Astrocyte (in vitro differentiated cells and primary cell): ENCODE measurements at regions not wholly inside any gene's neighbourhood (a gene's known extent, or its start where the extent isn't known, plus 50 kb on each side); places are given as distances from the start of the nearest gene placed in this dataset.

Source experiments
- DNase-seq: peaks from one replicate; pipeline ENCODE4 v3.0.0-alpha.2; 2010; ENCODE audit warnings: low read depth
- FAIRE-seq: peaks from 2 replicates; lab custom pipeline; 2011; peaks lifted over from hg19 to GRCh38; lab: Jason Lieb, UNC
- H2AFZ ChIP-seq: 2 replicates; pipeline ENCODE4 v1.6.0; 2012; ENCODE audit warnings: low read depth, low read length, inconsistent platforms
- H3K27ac ChIP-seq: 2 replicates; pipeline ENCODE4 v1.5.1; 2011; ENCODE audit warnings: low read depth, low read length, inconsistent platforms
- H3K27me3 ChIP-seq: 2 replicates; pipeline ENCODE4 v1.6.0; 2011; ENCODE audit warnings: low read length, inconsistent platforms; ENCODE audit not compliant: insufficient read depth
- H3K36me3 ChIP-seq: 2 replicates; pipeline ENCODE4 v1.5.1; 2011; ENCODE audit warnings: low read length, inconsistent platforms; ENCODE audit not compliant: insufficient read depth
- H3K4me1 ChIP-seq: 2 replicates; pipeline ENCODE4 v1.5.1; 2011; ENCODE audit warnings: low read length, inconsistent platforms; ENCODE audit not compliant: insufficient read depth
- H3K4me2 ChIP-seq: 2 replicates; pipeline ENCODE4 v1.6.0; 2012; ENCODE audit warnings: low read length, inconsistent platforms
- H3K4me3 ChIP-seq: 2 replicates; pipeline ENCODE4 v1.5.1; 2011; ENCODE audit warnings: low read depth, mild to moderate bottlenecking, low read length, inconsistent platforms; ENCODE audit not compliant: insufficient read depth
- H3K79me2 ChIP-seq: 2 replicates; pipeline ENCODE4 v1.6.0; 2012; ENCODE audit warnings: mild to moderate bottlenecking, low read length, inconsistent platforms; ENCODE audit not compliant: insufficient read depth
- H3K9ac ChIP-seq: 2 replicates; pipeline ENCODE4 v1.6.0; 2012; ENCODE audit warnings: mild to moderate bottlenecking, low read length, inconsistent platforms
- H3K9me3 ChIP-seq: 2 replicates; pipeline ENCODE4 v1.5.1; 2012; ENCODE audit warnings: low read depth, mild to moderate bottlenecking, low read length, inconsistent platforms; ENCODE audit not compliant: insufficient read depth
- H4K20me1 ChIP-seq: 2 replicates; pipeline ENCODE4 v1.6.0; 2012; ENCODE audit warnings: low read length, inconsistent platforms; ENCODE audit not compliant: insufficient read depth
- H3K27ac Mint-ChIP-seq: one replicate; pipeline ENCODE4 v1.8.0; 2021; ENCODE audit warnings: mild to moderate bottlenecking, mixed read lengths; ENCODE audit not compliant: unreplicated experiment
- H3K27me3 Mint-ChIP-seq: one replicate; pipeline ENCODE4 v1.8.0; 2021; ENCODE audit warnings: low read depth, mixed read lengths; ENCODE audit not compliant: unreplicated experiment
- H3K36me3 Mint-ChIP-seq: one replicate; pipeline ENCODE4 v1.8.0; 2021; ENCODE audit warnings: low read depth, mixed read lengths; ENCODE audit not compliant: unreplicated experiment
- H3K4me1 Mint-ChIP-seq: one replicate; pipeline ENCODE4 v1.8.0; 2021; ENCODE audit warnings: low read depth, mixed read lengths; ENCODE audit not compliant: unreplicated experiment
- H3K4me3 Mint-ChIP-seq: one replicate; pipeline ENCODE4 v1.8.0; 2021; ENCODE audit warnings: mild to moderate bottlenecking, moderate library complexity, mixed read lengths; ENCODE audit not compliant: unreplicated experiment
- H3K9me3 Mint-ChIP-seq: one replicate; pipeline ENCODE4 v1.8.0; 2021; ENCODE audit warnings: mild to moderate bottlenecking, mixed read lengths; ENCODE audit not compliant: unreplicated experiment
- EZH2 ChIP-seq: IDR thresholded peaks from 2 replicates; pipeline ENCODE4 v1.6.1; 2012; ENCODE audit warnings: mild to moderate bottlenecking, low read length, inconsistent platforms; ENCODE audit not compliant: insufficient read depth
- TF ChIP-seq, protein P1 (sequence below): IDR thresholded peaks from 2 replicates; pipeline ENCODE4 v1.5.1; 2011; ENCODE audit warnings: low read depth, mild to moderate bottlenecking, inconsistent platforms, low read length, moderate library complexity; ENCODE audit not compliant: insufficient read depth

DNA sequence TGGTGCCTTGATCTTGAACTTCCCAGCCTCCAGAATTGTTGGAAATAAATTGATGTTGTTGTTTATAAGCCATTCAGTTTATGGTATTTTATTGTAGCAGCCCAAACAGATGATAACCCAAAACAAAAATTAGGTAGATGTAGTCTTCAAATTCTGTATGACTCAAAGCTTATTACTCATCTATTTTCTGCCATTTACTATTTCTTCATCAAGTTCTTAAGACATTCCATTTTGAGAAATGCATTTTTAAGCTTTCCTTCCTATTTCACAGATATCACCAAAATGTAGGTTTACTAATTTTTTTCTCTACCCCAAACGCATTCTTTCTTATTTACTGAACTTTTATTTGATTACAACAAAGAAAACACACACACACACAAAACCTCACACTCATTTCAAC, 148.2 kb downstream of the RND3 start:
- FAIRE-seq (no peak), DNase-seq (no peak)
- no peaks in the 10 kb centered on the region for H3K4me1 Mint-ChIP-seq
- Histone ChIP-seq H3K27me3 (no peaks in the 10 kb centered on the region), H3K9ac (no peak overlapping the region), H3K4me2 (no peak overlapping the region), H3K79me2 (no peaks in the 10 kb centered on the region), H3K4me3 (no peak overlapping the region), H3K4me1 (no peaks in the 10 kb centered on the region), H3K27ac (no peak overlapping the region), H2AFZ (no peak overlapping the region), H4K20me1 (no peaks in the 10 kb centered on the region), H3K36me3 (no peaks in the 10 kb centered on the region), H3K9me3 (no peaks in the 10 kb centered on the region)
- H3K27ac Mint-ChIP-seq: no peak overlapping the region
- peaks cover 2% of the 10 kb centered on the region for H3K9me3 Mint-ChIP-seq
- no peaks in the 10 kb centered on the region for H3K27me3 Mint-ChIP-seq
- H3K4me3 Mint-ChIP-seq: no peak overlapping the region
- no peaks in the 10 kb centered on the region for H3K36me3 Mint-ChIP-seq
- TF ChIP-seq EZH2: no peak
- TF ChIP-seq, protein P1, sequence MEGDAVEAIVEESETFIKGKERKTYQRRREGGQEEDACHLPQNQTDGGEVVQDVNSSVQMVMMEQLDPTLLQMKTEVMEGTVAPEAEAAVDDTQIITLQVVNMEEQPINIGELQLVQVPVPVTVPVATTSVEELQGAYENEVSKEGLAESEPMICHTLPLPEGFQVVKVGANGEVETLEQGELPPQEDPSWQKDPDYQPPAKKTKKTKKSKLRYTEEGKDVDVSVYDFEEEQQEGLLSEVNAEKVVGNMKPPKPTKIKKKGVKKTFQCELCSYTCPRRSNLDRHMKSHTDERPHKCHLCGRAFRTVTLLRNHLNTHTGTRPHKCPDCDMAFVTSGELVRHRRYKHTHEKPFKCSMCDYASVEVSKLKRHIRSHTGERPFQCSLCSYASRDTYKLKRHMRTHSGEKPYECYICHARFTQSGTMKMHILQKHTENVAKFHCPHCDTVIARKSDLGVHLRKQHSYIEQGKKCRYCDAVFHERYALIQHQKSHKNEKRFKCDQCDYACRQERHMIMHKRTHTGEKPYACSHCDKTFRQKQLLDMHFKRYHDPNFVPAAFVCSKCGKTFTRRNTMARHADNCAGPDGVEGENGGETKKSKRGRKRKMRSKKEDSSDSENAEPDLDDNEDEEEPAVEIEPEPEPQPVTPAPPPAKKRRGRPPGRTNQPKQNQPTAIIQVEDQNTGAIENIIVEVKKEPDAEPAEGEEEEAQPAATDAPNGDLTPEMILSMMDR: no peak

DNA sequence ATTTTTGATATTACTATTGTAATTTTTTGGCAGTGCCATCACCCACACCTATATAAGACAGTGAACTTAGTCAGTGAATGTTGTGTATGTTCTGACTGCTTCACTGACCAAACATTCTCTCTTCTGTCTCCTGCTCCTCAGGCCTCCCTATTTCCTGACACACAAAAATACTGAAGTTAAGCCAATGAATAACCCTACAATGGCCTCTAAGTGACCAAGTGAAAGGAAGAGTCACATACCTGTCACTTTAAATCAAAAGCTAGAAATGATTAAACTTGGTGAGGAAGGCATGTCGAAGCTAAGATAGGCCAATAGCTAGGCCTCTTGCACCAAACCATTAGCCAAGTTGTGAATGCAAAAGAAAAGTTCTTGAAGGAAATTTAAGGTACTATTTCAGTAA, 151.9 kb downstream of the RND3 start:
- TF ChIP-seq, protein P1: no peak
- no peak for TF ChIP-seq EZH2
- Histone ChIP-seq H3K27me3 (no peaks in the 10 kb centered on the region), H3K9me3 (no peaks in the 10 kb centered on the region), H3K4me2 (no peak overlapping the region), H2AFZ (no peak overlapping the region), H3K36me3 (no peaks in the 10 kb centered on the region), H4K20me1 (no peaks in the 10 kb centered on the region), H3K79me2 (no peaks in the 10 kb centered on the region), H3K4me1 (no peaks in the 10 kb centered on the region), H3K4me3 (no peak overlapping the region), H3K9ac (no peak overlapping the region), H3K27ac (no peak overlapping the region)
- H3K36me3 Mint-ChIP-seq: no peaks in the 10 kb centered on the region
- FAIRE-seq: no peak
- no peak for DNase-seq
- H3K4me3 Mint-ChIP-seq: no peak overlapping the region
- H3K27ac Mint-ChIP-seq: no peak overlapping the region
- no peaks in the 10 kb centered on the region for H3K27me3 Mint-ChIP-seq
- no peaks in the 10 kb centered on the region for H3K4me1 Mint-ChIP-seq
- peaks cover 4% of the 10 kb centered on the region for H3K9me3 Mint-ChIP-seq

DNA sequence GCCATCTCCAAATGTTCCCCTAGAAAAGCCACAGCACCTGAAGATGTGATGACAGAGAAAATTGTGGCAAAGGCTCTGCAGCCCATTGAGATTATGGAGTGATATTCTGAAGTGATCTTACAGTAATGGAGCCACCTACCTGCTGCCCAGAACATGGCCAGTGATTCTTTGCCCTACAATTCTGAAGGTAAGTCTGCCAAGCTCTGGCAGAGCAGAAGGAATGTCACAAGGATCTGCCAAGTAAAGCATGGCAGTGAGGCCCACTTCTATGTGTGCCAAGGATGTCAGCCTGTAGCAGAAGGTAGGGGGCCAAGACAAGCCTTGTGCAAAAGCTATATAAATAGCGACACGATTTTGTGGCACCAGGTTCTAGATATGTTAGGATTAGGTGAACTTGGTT, 155.1 kb downstream of the RND3 start:
- Mint-ChIP-seq H3K4me1 (no peaks in the 10 kb centered on the region), H3K9me3 (peaks cover 4% of the 10 kb centered on the region), H3K27me3 (no peaks in the 10 kb centered on the region), H3K4me3 (no peak overlapping the region), H3K27ac (no peak overlapping the region), H3K36me3 (no peaks in the 10 kb centered on the region)
- H3K4me2 ChIP-seq: no peak overlapping the region
- no peaks in the 10 kb centered on the region for H3K4me1 ChIP-seq
- H3K79me2 ChIP-seq: no peaks in the 10 kb centered on the region
- DNase-seq: no peak
- no peaks in the 10 kb centered on the region for H3K27me3 ChIP-seq
- no peaks in the 10 kb centered on the region for H4K20me1 ChIP-seq
- H3K27ac ChIP-seq: no peak overlapping the region
- no peaks in the 10 kb centered on the region for H3K9me3 ChIP-seq
- TF ChIP-seq, protein P1: no peak
- TF ChIP-seq EZH2: no peak
- no peak overlapping the region for H3K9ac ChIP-seq
- no peaks in the 10 kb centered on the region for H3K36me3 ChIP-seq
- H2AFZ ChIP-seq: no peak overlapping the region
- no peak overlapping the region for H3K4me3 ChIP-seq
- no peak for FAIRE-seq
